ENCODE measurements at regions not wholly inside any gene's neighbourhood (a gene's known extent, or its start where the extent isn't known, plus 50 kb on each side); places are given as distances from the start of the nearest gene placed in this dataset.
"Not testable (repeated sequence)": the region's sequence is repeated elsewhere in the genome, so short reads cannot be mapped to it uniquely, and the experiment has no call there.

GRCh38 chr4:11814758-11815157, 386.1 kb upstream of the HS3ST1 start:
- DNase-seq (ENCODE audit: low read depth): no peak
- no peak for TF ChIP-seq CTCF (IDR thresholded peaks at IDR 0.05; ENCODE audit: control insufficient read depth, insufficient read depth, low read depth, low read length, missing control alignments)
- H3K4me3 ChIP-seq (ENCODE audit: control insufficient read depth, low read depth, low read length): no peak overlapping the region

GRCh38 chr4:11813951-11814446, 385.3 kb upstream of the HS3ST1 start:
- DNase-seq (ENCODE audit: low read depth): no peak
- no peak overlapping the region for H3K4me3 ChIP-seq (ENCODE audit: control insufficient read depth, low read depth, low read length)
- TF ChIP-seq CTCF (IDR thresholded peaks at IDR 0.05; ENCODE audit: control insufficient read depth, insufficient read depth, low read depth, low read length, missing control alignments): no peak

GRCh38 chr4:11811521-11811920, 382.8 kb upstream of the HS3ST1 start:
- not testable (repeated sequence) for H3K4me3 ChIP-seq (ENCODE audit: control insufficient read depth, low read depth, low read length); DNase-seq (ENCODE audit: low read depth)

GRCh38 chr4:11805842-11806241, 377.1 kb upstream of the HS3ST1 start:
- no peak for DNase-seq (ENCODE audit: low read depth)
- no peak for TF ChIP-seq CTCF (IDR thresholded peaks at IDR 0.05; ENCODE audit: control insufficient read depth, insufficient read depth, low read depth, low read length, missing control alignments)
- no peak overlapping the region for H3K4me3 ChIP-seq (ENCODE audit: control insufficient read depth, low read depth, low read length)

GRCh38 chr4:11801466-11802446, 373.1 kb upstream of the HS3ST1 start:
- no peak for TF ChIP-seq CTCF (IDR thresholded peaks at IDR 0.05; ENCODE audit: control insufficient read depth, insufficient read depth, low read depth, low read length, missing control alignments)
- DNase-seq (ENCODE audit: low read depth): no peak
- H3K4me3 ChIP-seq (ENCODE audit: control insufficient read depth, low read depth, low read length): no peak overlapping the region

GRCh38 chr4:11799196-11799595, 370.5 kb upstream of the HS3ST1 start:
- no peak for TF ChIP-seq CTCF (IDR thresholded peaks at IDR 0.05; ENCODE audit: control insufficient read depth, insufficient read depth, low read depth, low read length, missing control alignments)
- H3K4me3 ChIP-seq (ENCODE audit: control insufficient read depth, low read depth, low read length): no peak overlapping the region
- no peak for DNase-seq (ENCODE audit: low read depth)

- no peak overlapping the region for H3K4me3 ChIP-seq (ENCODE audit: control insufficient read depth, low read depth, low read length)
- no peak for DNase-seq (ENCODE audit: low read depth)
- TF ChIP-seq CTCF (IDR thresholded peaks at IDR 0.05; ENCODE audit: control insufficient read depth, insufficient read depth, low read depth, low read length, missing control alignments): no peak
Measured at GRCh38 chr4:11791797-11792196, 363.1 kb upstream of the HS3ST1 start.
